HuH-7.5 (cell line): ENCODE measurements at regions not wholly inside any gene's neighbourhood (a gene's known extent, or its start where the extent isn't known, plus 50 kb on each side); places are given as distances from the start of the nearest gene placed in this dataset.
"Not testable (repeated sequence)": the region's sequence is repeated elsewhere in the genome, so short reads cannot be mapped to it uniquely, and the experiment has no call there.

ENCODE experiments used
- DNase-seq: peaks from one replicate; pipeline ENCODE4 v3.0.0; 2011; ENCODE audit warnings: low spot score

DNA sequence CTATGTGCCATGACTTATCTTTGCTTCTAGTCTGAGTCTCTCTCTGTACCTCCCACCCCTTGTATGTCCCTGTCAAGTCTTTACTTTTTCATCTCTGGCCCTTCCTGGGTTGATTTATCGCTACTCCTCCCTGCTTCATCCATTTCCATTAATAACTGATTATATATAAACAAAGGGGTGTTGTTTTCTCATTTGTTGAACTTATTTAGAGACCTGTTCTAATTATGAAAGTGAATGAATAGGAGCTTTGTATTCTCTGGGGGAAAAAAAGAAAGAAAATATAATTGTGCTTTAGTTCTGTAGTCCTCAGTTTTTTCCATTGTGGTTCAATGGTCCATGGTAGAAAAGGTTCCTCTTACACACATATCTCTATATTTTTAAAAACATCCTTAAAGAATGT, 328.9 kb upstream of the PPP2R3A start:
- no peak for DNase-seq

DNA sequence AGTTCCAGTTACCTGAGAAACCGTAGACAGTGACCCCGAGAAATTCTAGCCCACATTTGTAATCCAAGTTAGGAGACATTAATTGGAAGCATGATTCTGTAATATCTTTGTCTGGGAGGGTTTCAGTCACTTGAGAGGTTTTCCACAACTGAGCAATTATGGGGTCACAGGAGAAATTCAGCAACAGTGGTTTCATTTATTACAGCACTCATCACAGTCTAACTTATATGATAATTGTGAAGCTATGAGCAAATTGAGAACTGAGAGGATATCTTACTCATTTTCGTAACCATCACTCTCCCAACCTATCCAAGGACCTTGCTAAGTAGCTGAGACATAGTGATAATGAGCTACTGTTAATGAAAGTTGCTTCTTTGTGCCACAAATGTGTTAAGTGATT, 328.5 kb upstream of the PPP2R3A start:
- DNase-seq = no peak

- DNase-seq = no peak
Measured at GRCh38 chr3:135641761-135642160, 323.8 kb upstream of the PPP2R3A start.

DNA sequence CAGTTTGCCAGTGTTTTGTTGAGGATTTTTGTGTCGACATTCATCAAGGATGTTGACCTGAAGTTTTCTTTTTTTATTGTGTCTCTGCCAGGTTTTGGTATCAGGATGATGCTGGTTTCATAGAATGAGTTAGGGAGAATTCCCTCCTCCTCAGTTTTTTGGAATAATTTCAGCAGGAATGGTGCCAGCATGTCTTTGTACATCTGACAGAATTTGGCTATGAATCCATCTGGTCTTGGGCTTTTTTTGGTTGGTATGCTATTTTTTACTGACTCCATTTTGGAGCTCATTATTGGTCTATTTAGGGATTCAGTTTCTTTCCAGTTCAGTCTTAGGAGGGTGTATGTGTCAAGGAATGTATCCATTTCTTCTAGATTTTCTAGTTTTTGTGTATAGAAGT, 320.0 kb upstream of the PPP2R3A start:
- no peak for DNase-seq

DNA sequence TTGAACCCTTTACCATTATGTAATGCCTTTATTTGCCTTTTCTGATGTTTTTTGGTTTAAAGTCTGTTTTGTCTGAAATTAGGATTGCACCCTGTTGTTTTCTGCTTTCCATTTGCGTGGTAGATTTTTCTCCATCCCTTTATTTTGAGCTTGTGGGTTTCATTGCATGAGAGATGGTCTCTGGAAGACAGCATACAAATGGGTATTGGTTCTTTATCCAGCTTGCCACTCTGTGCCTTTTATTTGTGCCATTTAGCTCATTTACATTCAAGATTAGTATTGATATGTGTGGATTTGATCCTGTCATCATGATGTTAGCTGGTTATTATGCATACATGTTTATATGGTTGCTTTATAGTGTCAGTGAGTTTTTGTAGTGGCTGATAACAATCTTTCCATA, 318.7 kb upstream of the PPP2R3A start:
- no peak for DNase-seq

DNA sequence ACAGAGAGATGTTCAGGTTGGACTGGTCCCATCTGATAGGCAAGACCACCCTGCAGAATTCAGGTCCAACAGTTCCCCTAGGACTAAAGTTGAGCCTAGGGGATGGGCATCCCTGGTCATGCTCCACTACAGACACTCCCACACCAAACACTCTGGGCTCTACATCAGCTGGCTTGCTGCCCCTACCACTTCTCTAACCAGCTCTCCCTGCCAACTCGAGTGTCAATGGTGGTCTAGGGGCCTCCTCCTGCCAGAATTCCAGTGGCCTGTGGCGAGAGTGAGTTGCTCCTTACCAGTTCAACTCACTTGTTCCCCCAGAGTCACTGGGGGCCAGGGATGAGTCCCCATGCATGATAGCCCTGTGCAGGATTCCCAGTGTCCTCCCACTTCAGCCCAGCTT, 316.2 kb upstream of the PPP2R3A start:
- DNase-seq = no peak

GRCh38 chr3:135650309-135650708, 315.2 kb upstream of the PPP2R3A start:
- no peak for DNase-seq

DNA sequence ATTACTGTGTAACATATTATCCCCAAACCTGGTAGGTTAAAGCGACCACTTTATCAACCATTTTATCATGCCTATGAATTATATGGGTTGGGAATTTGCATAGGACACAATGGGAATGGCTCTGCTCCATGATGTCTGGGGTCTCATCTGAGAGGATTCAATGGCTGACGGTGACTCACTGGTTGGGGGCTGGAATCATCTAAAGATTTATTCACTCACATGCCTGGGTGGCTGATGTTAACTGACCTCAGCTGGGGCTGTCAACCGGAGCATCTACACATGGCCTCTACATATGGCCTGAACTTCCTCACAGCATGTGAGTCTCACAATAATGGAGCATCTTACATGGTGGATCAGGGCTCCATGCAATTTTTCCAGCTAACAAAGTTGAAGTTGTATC, 313.1 kb upstream of the PPP2R3A start:
- DNase-seq = no peak

DNA sequence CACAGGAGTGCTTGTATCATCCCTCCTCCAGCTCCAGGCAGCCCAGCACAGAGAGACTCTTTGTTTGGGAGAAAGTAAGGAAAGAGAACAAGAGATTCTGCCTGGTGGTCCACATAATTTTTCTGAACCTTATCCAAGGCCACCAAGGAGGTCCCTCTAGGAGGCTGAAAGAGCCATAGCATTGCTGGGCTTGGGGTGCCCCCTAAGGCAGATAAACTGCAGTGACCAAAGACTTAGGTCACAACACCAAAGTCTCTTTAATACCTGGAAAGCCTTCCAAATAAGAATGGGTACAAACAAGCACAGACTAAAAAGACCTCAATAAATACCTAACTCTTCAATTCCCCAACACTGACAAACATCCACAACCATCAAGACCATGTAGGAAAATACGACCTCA, 310.2 kb upstream of the PPP2R3A start:
- DNase-seq = no peak

DNA sequence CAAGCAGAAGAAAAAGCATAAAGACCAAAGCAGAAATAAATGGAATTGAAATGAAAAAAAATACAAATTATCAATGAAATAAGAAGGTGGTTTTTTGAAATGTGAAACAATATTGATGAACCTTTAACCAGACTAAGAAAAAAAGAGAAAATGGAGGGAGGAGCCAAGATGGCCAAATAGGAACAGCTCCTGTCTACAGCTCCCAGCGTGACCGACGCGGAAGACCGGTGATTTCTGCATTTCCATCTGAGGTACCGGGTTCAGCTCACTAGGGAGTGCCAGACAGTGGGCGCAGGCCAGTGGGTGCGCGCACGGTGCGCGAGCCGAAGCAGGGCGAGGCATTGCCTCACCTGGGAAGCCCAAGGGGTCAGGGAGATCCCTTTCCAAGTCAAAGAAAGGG, 307.1 kb upstream of the PPP2R3A start:
- DNase-seq = not testable (repeated sequence)

- no peak for DNase-seq
Measured at GRCh38 chr3:135667061-135667460, 298.5 kb upstream of the PPP2R3A start.

GRCh38 chr3:135674508-135674907, 291.0 kb upstream of the PPP2R3A start:
- no peak for DNase-seq

GRCh38 chr3:135678386-135678785, 287.1 kb upstream of the PPP2R3A start:
- DNase-seq = no peak

GRCh38 chr3:135688003-135688402, 277.5 kb upstream of the PPP2R3A start:
- DNase-seq = no peak

DNA sequence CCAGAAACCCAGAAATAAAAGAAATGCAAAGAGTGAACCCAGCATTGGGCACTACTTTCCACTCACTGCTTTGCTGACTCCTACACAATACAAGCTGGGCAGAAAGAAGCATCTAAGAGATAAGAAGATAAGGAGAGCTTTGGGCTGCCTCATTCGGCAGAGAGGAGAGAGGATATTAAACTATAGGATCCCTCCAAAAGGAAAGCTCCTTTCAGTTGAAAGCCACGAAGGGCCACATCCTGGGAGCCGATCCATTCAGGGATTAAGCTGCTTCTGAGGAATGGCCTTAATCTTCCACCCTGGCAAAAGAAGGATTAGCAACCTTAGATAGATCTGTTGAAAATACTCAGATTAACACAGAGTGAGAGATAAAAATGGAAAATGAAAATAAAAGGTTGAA, 274.9 kb upstream of the PPP2R3A start:
- no peak for DNase-seq

DNA sequence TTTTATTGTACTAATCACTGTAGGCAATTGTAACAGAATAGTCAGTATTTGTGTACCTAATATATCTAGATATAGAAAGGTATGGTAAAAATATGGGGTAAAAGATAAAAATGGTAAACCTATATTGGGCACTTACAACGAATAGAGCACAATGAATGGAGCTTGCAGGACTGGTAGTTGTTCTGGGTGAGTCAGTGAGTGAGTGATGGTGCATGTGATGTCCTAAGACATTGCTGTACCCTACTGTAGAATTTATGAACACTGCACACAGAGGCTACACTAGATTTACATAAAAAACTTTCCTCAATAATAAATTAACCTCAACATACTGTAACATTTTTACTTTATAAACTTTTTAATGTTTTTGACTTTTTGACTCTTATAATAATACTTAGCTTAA, 274.3 kb upstream of the PPP2R3A start:
- no peak for DNase-seq

DNA sequence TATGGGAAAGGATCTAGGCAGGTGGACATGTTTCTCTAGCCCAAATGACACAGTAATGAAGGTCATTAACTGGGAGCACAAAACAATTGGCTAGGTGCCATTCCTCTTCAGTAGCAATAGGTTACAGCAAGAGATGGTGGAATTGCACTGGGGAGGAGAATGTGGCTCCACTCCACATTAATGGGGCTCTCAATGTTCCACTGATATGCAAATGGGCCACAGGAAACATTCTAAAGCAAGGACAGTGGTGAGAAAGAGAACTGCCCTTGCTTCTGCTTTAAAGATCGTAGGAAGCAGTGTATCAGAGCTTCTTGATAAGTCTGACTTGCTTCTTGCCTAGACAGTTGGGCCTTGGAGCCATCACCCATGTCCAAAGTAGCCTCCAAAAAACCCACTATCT, 271.4 kb upstream of the PPP2R3A start:
- no peak for DNase-seq

GRCh38 chr3:135699741-135700140, 265.8 kb upstream of the PPP2R3A start:
- DNase-seq = no peak

- no peak for DNase-seq
Measured at GRCh38 chr3:135706758-135707375, 258.7 kb upstream of the PPP2R3A start.

DNA sequence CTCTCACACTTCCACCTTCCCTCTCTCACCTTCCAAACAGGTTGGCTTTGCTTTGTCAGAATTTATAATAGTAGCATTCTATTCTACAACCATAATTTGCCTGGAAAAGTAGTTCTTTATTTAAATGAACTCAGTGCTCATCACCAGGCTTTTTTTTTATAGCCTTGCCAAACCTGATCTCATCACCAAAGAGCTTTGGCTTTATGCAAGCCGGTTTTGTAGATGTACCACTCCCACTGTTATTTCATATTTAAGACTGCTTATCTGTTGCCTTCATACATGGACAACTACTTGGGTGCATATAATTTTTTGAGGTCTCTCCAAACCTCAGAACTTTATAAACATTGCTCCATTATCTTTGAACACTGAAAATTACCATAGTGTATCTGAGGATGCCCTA, 246.1 kb upstream of the PPP2R3A start:
- DNase-seq = no peak

DNA sequence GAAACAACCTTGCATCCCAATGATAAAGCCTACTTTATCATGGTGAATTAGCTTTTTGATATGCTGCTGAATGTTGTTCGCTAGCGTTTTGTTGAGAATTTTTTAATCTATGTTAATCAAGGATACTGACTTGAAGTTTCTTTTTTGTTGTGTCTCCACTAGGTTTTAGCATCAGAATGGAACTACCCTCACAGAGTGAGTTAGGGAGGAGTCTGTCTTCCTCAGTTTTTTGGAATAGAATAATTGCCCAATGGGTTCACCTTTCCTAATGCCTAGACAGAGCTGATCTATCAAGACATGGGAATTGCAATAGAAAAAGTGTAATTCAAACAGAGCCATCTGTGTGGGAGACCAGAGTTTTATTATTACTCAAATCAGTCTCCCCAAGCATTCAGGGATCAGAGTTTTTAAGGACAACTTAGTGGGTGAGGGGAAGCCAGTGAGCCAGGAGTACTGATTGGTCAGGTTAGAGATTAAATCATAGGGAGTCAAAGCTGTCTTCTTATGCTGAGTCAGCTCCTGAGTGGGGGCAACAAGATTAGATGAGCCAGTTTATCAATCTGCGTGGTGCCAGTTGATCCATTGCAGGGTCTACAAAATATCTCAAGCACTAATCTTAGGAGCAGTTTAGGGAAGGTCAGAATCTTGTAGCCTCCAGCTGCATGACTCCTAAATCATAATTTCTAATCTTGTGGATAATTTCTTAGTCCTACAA, 237.4 kb upstream of the PPP2R3A start:
- no peak for DNase-seq

- DNase-seq = no peak
Measured at GRCh38 chr3:135731546-135731945, 234.0 kb upstream of the PPP2R3A start.

GRCh38 chr3:135736740-135737139, 228.8 kb upstream of the PPP2R3A start:
- DNase-seq = no peak

DNA sequence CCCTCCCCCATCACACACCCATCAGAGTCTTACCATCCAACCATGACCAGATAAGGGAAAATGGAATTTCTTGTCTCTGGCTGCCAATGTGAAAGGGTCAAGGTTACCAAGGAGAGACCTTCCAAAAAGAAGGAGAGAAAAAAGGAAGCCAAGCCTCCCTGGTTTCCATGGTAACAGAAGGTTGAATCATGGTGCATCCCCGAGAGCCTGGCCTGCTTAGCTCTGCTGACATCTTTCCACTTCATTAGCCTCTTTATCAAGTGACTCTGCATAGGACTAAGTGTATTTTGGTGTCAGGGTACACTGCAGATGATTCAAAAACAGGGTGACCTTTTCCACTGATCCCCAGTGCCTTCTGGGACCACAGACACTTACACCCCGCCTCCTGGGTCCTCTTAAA, 225.7 kb upstream of the PPP2R3A start:
- DNase-seq = no peak
